HCT116 (cell line): ENCODE measurements at regions not wholly inside any gene's neighbourhood (a gene's known extent, or its start where the extent isn't known, plus 50 kb on each side); places are given as distances from the start of the nearest gene placed in this dataset.

ENCODE experiments used
- ATAC-seq: fragments of 200-7000 bp; cut with Tn5 transposase; 2 replicates; pipeline ENCODE4 v1.9.1; 2020; ENCODE audit warnings: mild to moderate bottlenecking, moderate library complexity
- BruUV-seq: library from RNA; stranded (reverse); fragments of 400-500 nt; replicated peaks from 2 replicates; lab custom pipeline; 2021; lab: Mats Ljungman, UMichigan
- CTCF ChIA-PET: fragments of 300-600 bp; sonication (Branson Sonifier 250); formaldehyde crosslinking; loops from one replicate; lab custom pipeline; 2021; ENCODE audit warnings: antibody characterized with exemption; lab: Charles Lee
- POLR2A ChIA-PET: fragments of 300-600, 350-600 bp; sonication (Branson Sonifier 250); formaldehyde crosslinking; loops from one replicate; lab custom pipeline; 2021; ENCODE audit warnings: antibody characterized with exemption; lab: Charles Lee
- RAD21 ChIA-PET, 2 experiments: fragments of 300-600 bp; sonication (Branson Sonifier 250); formaldehyde crosslinking; loops; one replicate each; lab custom pipeline; 2023; ENCODE audit warnings: low total read pairs in 2 of 2; ENCODE audit not compliant: uncharacterized antibody in 2 of 2, unreplicated experiment in 2 of 2, low non-redundant PET in 1 of 2; lab: Charles Lee
- DNase-seq: peaks from one replicate; pipeline ENCODE4 v3.0.0-alpha.2; 2010; ENCODE audit warnings: low read depth, low spot score
- H2AFZ ChIP-seq: fragments of 200-600 bp; shearing (Covaris generic), sonication (generic); 2 replicates; pipeline ENCODE4 v1.6.1; 2017; ENCODE audit warnings: low read depth, mixed run types, mixed read lengths, antibody characterized with exemption, low read length; ENCODE audit not compliant: poor library complexity, severe bottlenecking
- H3K27ac ChIP-seq: 2 replicates; pipeline ENCODE4 v1.5.1; 2012; ENCODE audit warnings: low read depth, low read length
- H3K27me3 ChIP-seq: fragments of 200-600 bp; sonication (generic); 2 replicates; pipeline ENCODE4 v1.6.1; 2016; ENCODE audit warnings: mixed run types, low read length, mixed read lengths; ENCODE audit not compliant: insufficient read depth
- H3K36me3 ChIP-seq, 2 experiments: fragments of 200-500 bp in 1 of 2; fragments of 200-600 bp in 1 of 2; sonication (Bioruptor generic) in 1 of 2; sonication (generic) in 1 of 2; 2 replicates each; pipeline versions ENCODE4 v1.5.1 to v1.6.1; 2014 to 2016; ENCODE audit warnings: low read length in 2 of 2, inconsistent platforms in 1 of 2, mixed read lengths in 1 of 2, mixed run types in 1 of 2; ENCODE audit not compliant: insufficient read depth in 2 of 2, control insufficient read depth in 1 of 2
- H3K4me1 ChIP-seq, 2 experiments: fragments of 200-600 bp in 1 of 2; sonication (generic) in 1 of 2; 2 replicates each; pipeline versions ENCODE4 v1.5.1 to v1.6.1; 2012 to 2017; ENCODE audit warnings: low read length in 2 of 2, inconsistent platforms in 1 of 2, mild to moderate bottlenecking in 1 of 2, mixed read lengths in 1 of 2, mixed run types in 1 of 2, moderate library complexity in 1 of 2; ENCODE audit not compliant: insufficient read depth in 2 of 2, control insufficient read depth in 1 of 2
- H3K4me2 ChIP-seq: fragments of 200-600 bp; sonication (generic); 2 replicates; pipeline ENCODE4 v1.6.1; 2017; ENCODE audit warnings: mixed run types, low read length, mixed read lengths
- H3K4me3 ChIP-seq, 2 experiments: fragments of 200-600 bp in 1 of 2; sonication (generic) in 1 of 2; replicated peaks in 1 of 2; 2 replicates each; pipeline ENCODE4 v1.5.1; 2011 to 2016; ENCODE audit warnings: low read length in 2 of 2, control low read depth in 1 of 2, low read depth in 1 of 2, mild to moderate bottlenecking in 1 of 2, mixed read lengths in 1 of 2, mixed run types in 1 of 2
- H3K79me2 ChIP-seq: fragments of 200-600 bp; sonication (generic); 2 replicates; pipeline ENCODE4 v1.6.1; 2017; ENCODE audit warnings: mild to moderate bottlenecking, mixed run types, low read length, moderate library complexity, mixed read lengths; ENCODE audit not compliant: insufficient read depth
- H3K9ac ChIP-seq: fragments of 200-600 bp; sonication (generic); 2 replicates; pipeline ENCODE4 v1.6.1; 2016; ENCODE audit warnings: low read length, mixed read lengths
- H3K9me2 ChIP-seq: fragments of 200-600 bp; sonication (generic), shearing (Covaris generic); 2 replicates; pipeline ENCODE4 v1.6.1; 2017; ENCODE audit warnings: mixed run types, mild to moderate bottlenecking, moderate library complexity; ENCODE audit not compliant: insufficient read depth
- H3K9me3 ChIP-seq, 2 experiments: fragments of 200-500 bp in 1 of 2; fragments of 200-600 bp in 1 of 2; sonication (Bioruptor generic) in 1 of 2; sonication (generic) in 1 of 2; 2 replicates each; pipeline ENCODE4 v1.6.1; 2014 to 2017; ENCODE audit warnings: low read length in 2 of 2, mixed read lengths in 2 of 2, inconsistent platforms in 1 of 2, low read depth in 1 of 2, mild to moderate bottlenecking in 1 of 2, mixed run types in 1 of 2, moderate library complexity in 1 of 2; ENCODE audit not compliant: control insufficient read depth in 1 of 2, insufficient read depth in 1 of 2
- H4K20me1 ChIP-seq: fragments of 200-600 bp; sonication (generic), shearing (Covaris generic); 2 replicates; pipeline ENCODE4 v1.6.1; 2017; ENCODE audit warnings: mixed run types, mild to moderate bottlenecking, moderate library complexity; ENCODE audit not compliant: insufficient read depth
- EGR1 ChIP-seq: IDR thresholded peaks from 2 replicates; pipeline ENCODE4 v1.6.1; 2012; ENCODE audit warnings: low read depth
- EZH2 ChIP-seq: fragments of 200-600 bp; sonication (generic); IDR thresholded peaks from 2 replicates; pipeline ENCODE4 v1.6.1; 2017; ENCODE audit warnings: antibody characterized with exemption, mixed run types
- EZH2phosphoT487 ChIP-seq: fragments of 200-600 bp; IDR thresholded peaks from 2 replicates; pipeline ENCODE4 v1.6.1; 2018; ENCODE audit warnings: antibody characterized with exemption, borderline replicate concordance
- JUND ChIP-seq: IDR thresholded peaks from 2 replicates; pipeline ENCODE4 v1.6.1; 2012
- SRF ChIP-seq: IDR thresholded peaks from 2 replicates; pipeline ENCODE4 v1.6.1; 2012; ENCODE audit warnings: low read depth
- YY1 ChIP-seq: IDR thresholded peaks from 2 replicates; pipeline ENCODE4 v1.6.1; 2011; ENCODE audit warnings: low read length, low read depth, moderate library complexity, mild to moderate bottlenecking; ENCODE audit not compliant: insufficient replicate concordance; ENCODE audit errors: extremely low read depth
- ZNF274 ChIP-seq: fragments of 200-500 bp; sonication (Bioruptor generic); IDR thresholded peaks from 2 replicates; pipeline ENCODE4 v1.6.1; 2014; ENCODE audit warnings: mild to moderate bottlenecking, low read depth, low read length, inconsistent platforms
- intact Hi-C: fragments of 100-400 bp; cut with micrococcal nuclease; formaldehyde crosslinking; loops from 2 replicates; pipeline ENCODE4 v1.10.0; 2022
- TF ChIP-seq, protein P1 (sequence below): IDR thresholded peaks from 2 replicates; pipeline ENCODE4 v1.6.1; 2012; ENCODE audit warnings: low read depth
- TF ChIP-seq, protein P2 (sequence below): IDR thresholded peaks from 2 replicates; pipeline ENCODE4 v1.6.1; 2012

DNA sequence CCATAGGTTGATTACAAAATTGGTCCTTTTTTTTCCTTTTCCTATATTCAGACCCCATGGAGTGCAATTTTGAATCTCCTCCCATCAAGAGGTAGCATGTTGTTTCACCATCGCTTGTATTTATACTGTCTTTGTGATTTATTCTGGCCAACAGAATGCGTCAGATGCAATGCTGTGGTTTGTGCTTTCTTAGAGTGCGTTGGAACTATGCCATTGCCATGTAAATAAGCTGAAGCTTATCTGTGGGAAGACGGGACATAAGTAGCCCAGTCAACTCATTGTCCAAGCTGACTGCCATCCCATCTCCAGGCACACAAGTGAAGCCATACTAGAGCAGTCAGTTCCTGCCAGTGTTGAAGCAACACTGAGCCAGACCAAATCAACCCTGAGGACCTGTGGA is 1339.3 kb upstream of the GOT2 start:
- H3K4me2 ChIP-seq = no peak overlapping the region
- H3K9ac ChIP-seq = no peak overlapping the region
- no peak overlapping the region for H3K4me3 ChIP-seq
- TF ChIP-seq EZH2phosphoT487 = no peak
- no peak for TF ChIP-seq YY1
- no peak for TF ChIP-seq EGR1
- TF ChIP-seq EZH2 = no peak
- no peak for TF ChIP-seq ZNF274
- TF ChIP-seq, protein P1, sequence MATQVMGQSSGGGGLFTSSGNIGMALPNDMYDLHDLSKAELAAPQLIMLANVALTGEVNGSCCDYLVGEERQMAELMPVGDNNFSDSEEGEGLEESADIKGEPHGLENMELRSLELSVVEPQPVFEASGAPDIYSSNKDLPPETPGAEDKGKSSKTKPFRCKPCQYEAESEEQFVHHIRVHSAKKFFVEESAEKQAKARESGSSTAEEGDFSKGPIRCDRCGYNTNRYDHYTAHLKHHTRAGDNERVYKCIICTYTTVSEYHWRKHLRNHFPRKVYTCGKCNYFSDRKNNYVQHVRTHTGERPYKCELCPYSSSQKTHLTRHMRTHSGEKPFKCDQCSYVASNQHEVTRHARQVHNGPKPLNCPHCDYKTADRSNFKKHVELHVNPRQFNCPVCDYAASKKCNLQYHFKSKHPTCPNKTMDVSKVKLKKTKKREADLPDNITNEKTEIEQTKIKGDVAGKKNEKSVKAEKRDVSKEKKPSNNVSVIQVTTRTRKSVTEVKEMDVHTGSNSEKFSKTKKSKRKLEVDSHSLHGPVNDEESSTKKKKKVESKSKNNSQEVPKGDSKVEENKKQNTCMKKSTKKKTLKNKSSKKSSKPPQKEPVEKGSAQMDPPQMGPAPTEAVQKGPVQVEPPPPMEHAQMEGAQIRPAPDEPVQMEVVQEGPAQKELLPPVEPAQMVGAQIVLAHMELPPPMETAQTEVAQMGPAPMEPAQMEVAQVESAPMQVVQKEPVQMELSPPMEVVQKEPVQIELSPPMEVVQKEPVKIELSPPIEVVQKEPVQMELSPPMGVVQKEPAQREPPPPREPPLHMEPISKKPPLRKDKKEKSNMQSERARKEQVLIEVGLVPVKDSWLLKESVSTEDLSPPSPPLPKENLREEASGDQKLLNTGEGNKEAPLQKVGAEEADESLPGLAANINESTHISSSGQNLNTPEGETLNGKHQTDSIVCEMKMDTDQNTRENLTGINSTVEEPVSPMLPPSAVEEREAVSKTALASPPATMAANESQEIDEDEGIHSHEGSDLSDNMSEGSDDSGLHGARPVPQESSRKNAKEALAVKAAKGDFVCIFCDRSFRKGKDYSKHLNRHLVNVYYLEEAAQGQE = no peak
- TF ChIP-seq SRF = no peak
- TF ChIP-seq JUND = no peak
- TF ChIP-seq, protein P2, sequence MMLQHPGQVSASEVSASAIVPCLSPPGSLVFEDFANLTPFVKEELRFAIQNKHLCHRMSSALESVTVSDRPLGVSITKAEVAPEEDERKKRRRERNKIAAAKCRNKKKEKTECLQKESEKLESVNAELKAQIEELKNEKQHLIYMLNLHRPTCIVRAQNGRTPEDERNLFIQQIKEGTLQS = no peak
- ChIA-PET RAD21 (no interaction called here), CTCF (no interaction called here), POLR2A (no interaction called here)
- no peaks in the 10 kb centered on the region for H3K4me1 ChIP-seq
- H3K27ac ChIP-seq = no peak overlapping the region
- no peaks in the 10 kb centered on the region for H3K79me2 ChIP-seq
- no peaks in the 10 kb centered on the region for H3K9me2 ChIP-seq
- DNase-seq (no peak), ATAC-seq (no peak)
- no peaks in the 10 kb centered on the region for H3K36me3 ChIP-seq
- peaks cover 0 to 16% of the 10 kb centered on the region in 2 experiments; a peak in 3 of 4 replicates for H3K9me3 ChIP-seq
- H2AFZ ChIP-seq = no peak overlapping the region
- intact Hi-C loops = no loop called here
- no peaks in the 10 kb centered on the region for H4K20me1 ChIP-seq
- no TSS peak for BruUV-seq
- H3K27me3 ChIP-seq = no peaks in the 10 kb centered on the region
